ENCODE measurements at regions not wholly inside any gene's neighbourhood (a gene's known extent, or its start where the extent isn't known, plus 50 kb on each side); places are given as distances from the start of the nearest gene placed in this dataset.
"Not testable (repeated sequence)": the region's sequence is repeated elsewhere in the genome, so short reads cannot be mapped to it uniquely, and the experiment has no call there.

DNA sequence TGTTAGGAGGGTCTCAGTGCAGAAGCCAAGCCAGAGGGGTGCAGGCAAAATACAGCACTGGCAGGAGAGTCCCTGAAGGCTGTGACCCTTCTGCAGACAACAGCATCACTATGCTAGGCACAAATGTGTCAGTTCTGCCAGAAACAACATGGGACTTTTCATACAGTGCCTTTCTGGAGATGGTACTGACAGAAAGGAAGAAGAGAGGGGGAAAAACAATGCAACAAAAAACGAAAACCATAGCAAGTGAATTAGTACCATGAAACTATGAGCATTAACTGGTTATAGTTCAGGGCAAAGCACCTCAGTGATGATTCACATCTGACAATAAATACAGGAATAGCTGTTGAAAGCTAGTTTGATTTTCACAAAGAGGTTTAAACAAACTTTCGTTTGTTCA is 140.8 kb upstream of the NBPF11 start:
- no peak for DNase-seq (ENCODE audit: extremely low read depth in 1 of 11, low read depth in 9 of 11, low spot score in 4 of 11)

DNA sequence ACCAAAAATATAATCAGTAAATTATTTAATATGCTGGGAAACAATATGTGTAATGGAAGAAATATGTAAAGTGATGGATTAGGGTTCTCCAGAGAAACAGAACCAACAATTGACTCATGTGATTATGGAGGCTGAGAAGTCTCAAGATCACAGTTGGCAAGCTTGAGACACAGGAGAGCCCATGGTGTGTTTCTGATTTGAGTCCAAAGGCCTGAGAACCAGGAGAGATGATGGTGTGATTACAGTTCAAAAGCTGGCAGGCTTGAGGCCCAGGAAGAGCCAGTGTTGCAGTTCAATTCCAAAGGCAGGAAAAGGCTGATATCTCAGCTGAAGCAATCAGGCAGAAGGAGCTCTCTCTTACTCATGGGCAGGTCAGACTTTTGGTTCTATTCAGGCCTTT is 138.8 kb upstream of the NBPF11 start:
- DNase-seq (ENCODE audit: extremely low read depth in 1 of 11, low read depth in 9 of 11, low spot score in 4 of 11): no peak

DNA sequence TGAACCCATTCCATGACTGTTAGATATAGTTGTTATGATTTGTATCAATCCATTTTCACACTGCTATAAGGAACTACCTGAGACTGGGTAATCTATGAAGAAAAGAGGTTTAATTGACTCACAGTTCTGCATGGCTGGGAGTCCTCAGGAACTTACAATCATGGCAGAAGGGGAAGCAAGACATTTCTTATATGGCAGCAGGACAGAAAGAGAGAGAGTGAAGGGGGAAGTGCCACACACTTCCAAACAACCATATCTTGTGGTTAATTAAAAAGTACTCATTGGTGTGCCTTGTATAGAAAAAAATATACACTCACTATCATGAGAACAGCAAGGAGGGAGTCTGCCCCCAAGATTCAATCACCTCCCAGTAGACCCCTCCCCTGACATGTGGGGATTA is 137.6 kb upstream of the NBPF11 start:
- no peak for DNase-seq (ENCODE audit: extremely low read depth in 1 of 11, low read depth in 9 of 11, low spot score in 4 of 11)

DNA sequence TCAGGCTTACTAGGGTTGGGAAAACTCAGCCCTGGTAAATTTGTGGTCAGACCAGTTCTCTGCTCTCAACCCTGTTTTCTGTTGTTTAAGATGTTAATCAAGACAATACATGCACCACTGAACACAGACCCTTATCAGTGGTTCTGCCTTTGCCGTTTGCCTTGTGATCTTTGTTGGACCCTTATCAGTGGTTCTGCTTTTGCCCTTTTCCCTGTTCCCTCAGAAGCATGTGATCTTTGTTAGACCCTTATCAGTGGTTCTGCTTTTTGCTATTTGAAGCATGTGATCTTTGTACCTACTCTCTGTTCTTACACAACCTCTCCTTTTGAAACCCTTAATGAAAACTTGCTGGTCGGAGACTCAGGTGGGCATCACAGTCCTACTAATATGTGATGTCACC is 133.9 kb upstream of the NBPF11 start:
- DNase-seq (ENCODE audit: extremely low read depth in 1 of 11, low read depth in 9 of 11, low spot score in 4 of 11): not testable (repeated sequence)

DNA sequence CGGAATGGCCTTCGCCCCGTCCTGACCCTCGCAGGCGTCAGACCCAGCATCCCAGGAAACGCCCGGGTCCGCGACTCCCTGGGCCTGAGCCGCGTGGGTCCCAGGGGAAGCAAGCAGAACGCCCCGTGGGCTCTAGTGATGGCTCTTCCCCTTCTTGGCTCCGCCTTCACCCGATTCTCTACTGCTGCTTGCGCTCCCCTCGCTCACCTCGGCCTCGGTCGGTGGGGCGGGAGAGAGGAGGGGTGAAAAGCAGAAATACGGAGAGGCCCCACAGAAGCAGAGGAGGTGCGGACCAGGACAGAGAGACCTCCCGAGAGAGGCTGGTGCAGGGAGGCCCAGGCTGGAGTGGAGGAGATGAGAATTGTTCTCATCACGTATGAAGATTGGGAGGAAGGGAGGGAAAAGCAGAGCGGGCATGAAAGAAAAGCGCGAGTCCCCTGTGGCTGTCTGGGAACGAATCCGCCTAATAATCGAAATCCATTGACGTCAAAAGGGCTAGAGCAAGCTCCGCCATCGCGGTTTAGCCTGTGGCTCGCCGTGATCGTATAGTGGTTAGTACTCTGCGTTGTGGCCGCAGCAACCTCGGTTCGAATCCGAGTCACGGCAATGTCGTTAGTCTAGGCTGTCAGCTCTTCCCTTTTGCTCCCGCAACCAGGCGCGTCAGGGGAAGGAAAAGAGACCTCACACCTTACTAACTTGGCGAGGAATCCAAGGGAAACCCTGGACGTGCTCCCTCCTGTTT is 128.9 kb upstream of the NBPF11 start:
- DNase-seq (ENCODE audit: extremely low read depth in 1 of 11, low read depth in 9 of 11, low spot score in 4 of 11): not testable (repeated sequence)

DNA sequence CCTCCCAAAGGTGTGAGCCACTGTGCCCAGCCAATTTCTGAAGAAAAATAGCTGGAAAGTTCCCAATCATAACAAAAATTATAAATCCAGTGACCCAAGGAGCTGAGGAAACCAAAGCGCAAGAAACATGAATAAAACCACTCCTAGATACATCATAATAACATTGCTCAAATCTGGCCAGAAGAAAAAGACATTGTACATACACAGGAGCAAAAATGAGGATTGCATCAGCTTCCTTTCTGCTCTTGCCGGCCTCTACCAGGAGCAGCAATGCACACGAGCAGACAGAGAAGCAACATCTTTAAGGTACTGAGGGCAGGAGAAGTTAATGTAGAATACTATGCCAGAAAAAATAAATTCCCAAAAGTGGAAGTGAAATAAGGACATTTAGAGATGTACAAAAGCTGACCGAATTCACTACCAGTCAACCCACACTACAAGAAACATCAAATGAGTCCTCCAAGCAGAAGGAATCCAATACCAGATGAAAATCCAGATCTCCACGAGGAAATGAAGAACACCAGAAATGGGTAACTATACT is 127.0 kb upstream of the NBPF11 start:
- DNase-seq (ENCODE audit: extremely low read depth in 1 of 11, low read depth in 9 of 11, low spot score in 4 of 11): not testable (repeated sequence)

DNA sequence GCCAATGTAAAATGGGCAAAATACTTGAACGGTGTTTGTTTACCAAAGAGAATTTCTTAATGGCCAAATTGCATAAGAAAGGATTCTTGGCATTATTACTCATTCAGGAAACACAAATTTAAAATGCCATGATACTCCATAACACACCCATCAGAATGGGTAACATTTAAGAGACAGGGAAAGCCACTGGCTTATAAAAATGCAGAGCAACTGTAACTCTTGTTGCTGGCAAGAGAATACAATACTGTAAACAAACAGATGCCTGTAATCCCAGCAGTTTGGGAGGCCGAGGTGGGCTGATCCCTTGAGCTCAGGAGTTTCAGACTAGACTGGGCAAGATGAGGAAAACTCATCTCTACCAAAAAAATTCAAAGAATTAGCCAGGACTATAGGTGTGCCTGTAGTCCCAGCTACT is 125.8 kb upstream of the NBPF11 start:
- DNase-seq (ENCODE audit: extremely low read depth in 1 of 11, low read depth in 9 of 11, low spot score in 4 of 11): not testable (repeated sequence)

DNA sequence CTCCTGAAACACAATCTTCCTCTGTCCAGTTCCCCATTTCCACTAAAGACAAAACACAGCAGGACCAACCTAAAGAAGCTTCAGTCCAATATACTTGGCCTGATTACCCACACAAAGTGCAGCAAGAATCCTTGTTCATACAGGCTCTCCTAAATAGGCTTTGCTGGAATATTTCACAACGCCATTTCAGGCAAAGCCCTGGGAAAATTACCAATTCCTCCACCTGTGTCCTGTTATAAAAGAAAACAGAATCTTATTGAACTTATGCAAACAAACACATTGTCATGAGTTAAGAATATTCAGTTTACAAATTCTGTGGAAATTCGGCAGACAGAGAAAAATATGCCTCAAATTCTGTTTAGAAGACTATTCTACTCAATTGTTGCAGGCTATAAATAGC is 115.0 kb upstream of the NBPF11 start:
- not testable (repeated sequence) for DNase-seq (ENCODE audit: extremely low read depth in 1 of 11, low read depth in 9 of 11, low spot score in 4 of 11)

DNA sequence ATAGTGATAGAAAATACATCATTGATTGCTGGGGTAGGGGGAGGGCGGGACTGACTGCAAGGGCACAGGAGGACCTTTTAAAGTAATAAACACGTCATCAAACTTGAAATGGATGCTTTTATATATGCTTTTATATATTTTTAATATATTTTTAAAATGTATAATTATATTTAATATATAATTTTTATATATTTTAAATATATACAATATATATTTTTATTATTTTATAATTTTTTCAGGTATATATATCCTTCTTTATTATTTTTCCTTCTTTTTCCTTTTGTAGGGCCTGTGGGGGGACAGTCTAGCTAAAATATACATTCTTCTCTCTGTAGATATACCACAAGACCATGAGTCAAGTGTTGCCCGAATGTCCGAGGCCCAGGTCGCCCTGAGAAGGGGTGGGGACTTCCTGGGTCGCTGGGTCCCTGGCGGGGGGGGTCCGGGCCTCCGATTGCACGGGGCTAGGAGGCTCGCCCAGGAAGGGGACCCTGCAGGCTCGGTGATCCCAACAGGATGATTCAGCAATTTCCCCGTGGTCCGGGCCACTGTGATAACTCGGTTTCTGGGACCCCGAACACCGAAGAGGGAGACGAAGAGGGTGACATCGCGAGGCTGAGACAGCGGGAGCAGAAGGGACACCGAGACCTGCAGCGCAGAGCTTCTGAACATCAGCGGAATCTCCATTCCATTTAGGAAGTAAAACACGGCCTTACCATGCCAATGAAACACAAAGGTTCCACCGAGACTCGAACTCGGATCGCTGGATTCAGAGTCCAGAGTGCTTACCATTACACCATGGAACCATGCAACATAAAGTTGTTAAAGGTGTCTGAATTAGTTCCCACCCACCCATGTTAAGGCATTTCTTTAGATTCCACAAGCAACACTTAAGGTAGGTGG is 112.5 kb upstream of the NBPF11 start:
- DNase-seq (ENCODE audit: extremely low read depth in 1 of 11, low read depth in 9 of 11, low spot score in 4 of 11): no peak

DNA sequence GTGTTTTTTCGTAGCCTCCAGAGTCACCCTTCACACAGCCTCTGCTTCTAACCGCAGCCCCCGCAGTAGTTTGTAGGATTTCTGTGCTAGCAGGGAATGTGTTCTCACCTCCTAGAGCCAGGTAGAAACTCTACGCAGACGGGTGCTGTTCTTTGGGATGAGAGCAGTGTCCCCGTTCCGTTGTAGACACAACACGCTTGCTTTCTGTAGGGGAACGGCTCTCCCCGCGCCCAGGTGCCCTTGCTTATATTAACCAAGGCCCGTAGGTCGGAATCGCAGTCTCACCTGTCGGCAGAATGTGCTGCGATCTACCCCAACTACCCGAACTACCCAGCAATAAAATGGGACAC is 111.8 kb upstream of the NBPF11 start:
- DNase-seq (ENCODE audit: extremely low read depth in 1 of 11, low read depth in 9 of 11, low spot score in 4 of 11): peak in 1 of 11 donors; percentile 29

DNA sequence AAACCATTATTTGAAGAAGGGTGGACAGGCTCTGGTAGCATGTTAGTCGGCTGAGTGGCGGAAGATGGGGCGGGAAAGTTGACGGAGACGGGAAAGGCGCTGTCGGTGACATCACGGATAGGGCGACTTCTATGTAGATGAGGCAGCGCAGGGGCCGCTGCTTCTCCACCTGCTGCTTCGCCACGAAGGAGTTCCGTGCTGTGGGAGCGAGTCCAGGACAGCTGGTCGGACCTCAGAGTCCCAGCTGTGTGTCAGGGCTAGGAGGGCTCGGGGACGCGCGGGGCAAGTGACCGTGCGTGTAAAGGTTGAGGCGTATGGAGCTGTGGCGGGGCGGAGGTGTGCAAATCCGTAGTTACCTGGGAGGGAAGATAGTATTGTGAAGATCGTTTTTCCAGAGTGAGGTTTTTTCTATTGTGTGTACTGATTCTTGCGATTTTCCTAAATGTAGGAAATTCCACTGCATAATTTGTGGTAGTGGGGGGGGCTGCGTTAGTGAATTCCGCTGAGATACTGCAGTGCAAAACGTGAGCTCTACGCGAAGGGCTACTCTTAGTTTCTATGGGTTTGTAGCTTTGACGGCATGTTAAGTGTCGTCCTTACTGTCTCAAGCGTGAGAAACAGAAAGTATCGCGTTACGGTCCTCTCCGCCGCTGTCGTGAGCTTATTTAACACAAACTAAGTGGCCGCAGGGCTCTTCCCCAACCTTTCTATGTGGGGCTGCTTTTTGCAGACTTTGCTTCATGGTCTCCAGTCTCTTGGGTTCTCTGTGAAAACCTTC is 111.2 kb upstream of the NBPF11 start:
- peak; percentile 45 to 83 (median 62) for DNase-seq (ENCODE audit: extremely low read depth in 1 of 11, low read depth in 9 of 11, low spot score in 4 of 11)

DNA sequence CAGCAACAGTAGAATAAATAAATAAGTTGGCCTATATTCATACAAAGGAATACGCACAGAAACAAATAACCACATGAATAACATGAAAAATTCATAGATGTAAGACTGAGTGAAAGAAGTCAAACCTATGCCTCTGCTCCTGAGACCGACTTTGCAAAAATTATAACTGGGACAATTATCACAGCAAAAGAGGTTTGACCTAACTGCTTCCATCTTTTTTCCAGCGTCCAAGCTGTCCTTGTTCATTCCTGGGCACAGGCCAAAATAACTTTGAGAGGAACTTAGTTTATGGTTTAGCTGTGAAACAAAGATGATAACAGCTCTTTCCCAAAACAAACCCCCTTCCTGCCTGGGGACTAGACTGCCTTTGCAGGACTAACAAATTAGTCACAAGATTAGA is 109.6 kb upstream of the NBPF11 start:
- DNase-seq (ENCODE audit: extremely low read depth in 1 of 11, low read depth in 9 of 11, low spot score in 4 of 11): not testable (repeated sequence)

DNA sequence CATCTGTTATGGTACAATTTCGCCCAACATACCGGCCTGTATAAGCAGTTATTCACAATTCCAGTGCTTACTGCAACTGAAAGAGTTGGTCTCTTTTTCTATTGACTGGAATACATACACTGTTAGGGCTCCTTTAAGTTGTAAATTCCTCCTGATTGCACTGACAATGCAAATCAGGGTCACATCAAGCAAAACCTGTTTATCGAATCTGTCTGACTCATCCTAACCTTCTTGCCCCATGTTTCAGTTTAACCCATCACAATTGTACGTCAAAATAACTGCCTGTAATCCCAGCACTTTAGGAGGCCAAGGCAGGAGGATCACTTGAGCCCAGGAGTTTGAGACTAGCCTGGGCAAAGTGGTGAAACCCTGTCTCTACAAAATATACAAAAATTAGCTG is 105.8 kb upstream of the NBPF11 start:
- DNase-seq (ENCODE audit: extremely low read depth in 1 of 11, low read depth in 9 of 11, low spot score in 4 of 11): not testable (repeated sequence)

DNA sequence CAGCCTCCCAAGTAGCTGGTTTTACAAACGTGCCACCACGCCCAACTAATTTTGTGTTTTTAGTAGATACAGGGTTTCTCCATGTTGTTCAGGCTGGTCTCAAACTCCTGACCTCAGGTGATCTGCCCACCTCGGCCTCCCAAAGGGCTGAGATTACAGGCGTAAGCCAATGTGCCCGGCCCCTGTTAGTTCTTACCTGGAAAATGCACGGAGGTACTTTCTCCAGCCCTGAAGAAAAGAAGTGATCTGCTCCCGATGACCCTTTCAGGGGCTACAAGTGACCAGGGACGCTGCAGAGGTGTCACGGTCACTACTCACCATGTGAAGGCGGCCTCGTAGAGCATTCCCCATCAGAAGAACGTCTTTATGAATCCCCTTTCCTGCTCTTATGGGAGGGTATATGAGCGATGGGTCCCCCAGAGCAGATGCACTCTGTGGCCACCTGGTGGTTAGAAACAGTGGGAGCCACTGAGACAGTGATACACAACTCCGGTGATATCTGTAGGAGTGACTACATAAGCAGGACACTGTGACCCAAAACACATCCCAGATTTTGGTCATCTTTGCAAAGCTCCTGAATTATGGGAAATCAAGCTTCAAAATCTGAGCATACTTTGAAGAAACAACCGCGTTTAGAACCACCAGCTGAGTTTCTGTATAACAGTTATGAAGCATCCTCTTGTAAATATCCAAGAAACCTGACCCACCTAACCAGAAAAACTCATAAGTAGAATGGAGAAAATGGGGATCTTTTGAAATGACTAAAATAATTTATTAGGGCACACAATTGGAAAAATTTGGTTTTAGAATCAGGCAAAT is 102.7 kb upstream of the NBPF11 start:
- not testable (repeated sequence) for DNase-seq (ENCODE audit: extremely low read depth in 1 of 11, low read depth in 9 of 11, low spot score in 4 of 11)

DNA sequence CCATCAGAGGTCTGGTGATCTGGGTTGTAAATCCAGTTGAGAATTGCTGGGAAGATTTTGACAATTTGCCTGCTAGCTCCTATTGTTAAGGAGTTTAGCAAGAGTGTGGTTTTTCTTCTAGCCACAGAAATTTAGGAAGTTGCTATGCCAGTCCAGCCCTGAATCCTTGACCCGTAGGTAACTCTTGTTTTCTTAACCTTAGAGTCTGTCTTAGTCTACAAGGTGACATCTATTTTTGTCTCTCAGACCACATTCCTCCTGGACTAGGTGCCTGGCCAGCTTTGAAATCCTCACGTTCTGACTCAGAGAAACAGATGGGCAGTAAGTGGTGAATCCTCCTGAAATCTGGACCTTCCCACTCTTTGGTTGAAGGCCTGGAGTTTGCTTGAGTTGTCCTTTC is 101.7 kb upstream of the NBPF11 start:
- DNase-seq (ENCODE audit: extremely low read depth in 1 of 11, low read depth in 9 of 11, low spot score in 4 of 11): not testable (repeated sequence)

DNA sequence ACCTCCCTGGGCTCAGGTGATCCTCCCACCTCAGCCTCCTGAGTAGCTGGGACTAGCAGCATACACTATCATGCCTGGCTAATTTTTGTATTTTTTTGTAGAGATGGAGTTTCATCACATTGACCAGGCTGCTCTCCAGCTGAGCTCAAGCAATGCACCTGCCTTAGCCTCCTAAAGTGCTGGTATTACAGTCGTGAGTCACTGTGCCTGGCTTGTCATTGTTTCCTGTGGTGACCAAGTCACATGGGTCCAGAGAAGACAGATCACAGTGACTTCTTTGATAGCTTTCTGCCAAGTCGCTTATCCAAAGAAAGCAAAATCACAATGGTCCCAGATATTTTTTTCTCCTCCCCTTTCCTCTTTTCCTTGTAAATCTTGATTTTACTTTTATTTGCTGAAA is 96.7 kb upstream of the NBPF11 start:
- not testable (repeated sequence) for DNase-seq (ENCODE audit: extremely low read depth in 1 of 11, low read depth in 9 of 11, low spot score in 4 of 11)

DNA sequence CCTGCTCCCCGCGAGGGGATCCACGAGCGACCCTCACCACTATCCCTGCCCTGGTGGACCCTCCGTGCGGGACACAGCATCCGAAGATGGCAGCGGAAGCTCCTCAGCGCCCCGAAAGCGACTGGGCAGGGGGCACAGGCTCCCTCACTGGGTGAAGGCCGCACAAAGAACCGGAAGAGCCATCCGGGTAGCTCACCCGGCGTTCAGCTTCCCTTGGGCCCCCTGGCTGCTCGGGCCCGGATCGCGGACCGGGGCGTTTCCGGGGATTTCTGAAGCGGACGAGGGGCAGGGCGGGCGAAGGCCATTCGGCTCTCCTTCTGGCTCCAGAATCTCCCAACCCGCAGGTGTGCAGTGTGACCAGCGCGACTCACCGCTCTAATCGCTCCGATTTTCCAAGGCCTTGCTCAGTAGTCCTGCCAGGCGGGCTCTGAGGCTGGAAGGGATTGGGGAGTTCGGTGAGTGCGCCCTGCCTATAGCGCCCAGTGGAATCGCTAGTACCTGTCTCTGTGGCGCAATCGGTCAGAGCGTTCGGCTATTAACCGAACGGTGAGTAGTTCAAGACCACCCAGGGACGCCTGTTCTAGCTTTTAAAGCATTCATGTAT is 94.3 kb upstream of the NBPF11 start:
- not testable (repeated sequence) for DNase-seq (ENCODE audit: extremely low read depth in 1 of 11, low read depth in 9 of 11, low spot score in 4 of 11)

DNA sequence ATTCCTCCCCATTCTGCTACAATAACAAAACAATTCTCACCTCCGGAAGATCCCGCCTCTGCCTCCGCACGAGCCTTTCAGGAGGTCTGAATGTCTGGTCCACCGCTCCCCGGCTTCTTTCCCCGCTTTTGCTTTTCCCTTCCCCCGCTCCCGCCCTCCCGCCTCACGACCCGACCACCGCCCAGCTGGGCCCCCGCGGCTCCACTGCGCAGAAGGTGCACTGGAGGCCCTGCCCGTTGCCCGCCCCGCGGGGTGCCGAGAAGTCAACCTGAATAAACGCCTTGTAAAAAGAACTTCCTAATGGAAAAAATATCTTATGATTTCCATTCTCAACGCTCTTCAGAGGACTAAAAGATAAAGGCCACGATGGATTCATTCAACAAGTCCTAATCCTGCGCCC is 93.8 kb upstream of the NBPF11 start:
- DNase-seq (ENCODE audit: extremely low read depth in 1 of 11, low read depth in 9 of 11, low spot score in 4 of 11): not testable (repeated sequence)

All from renal cortex interstitium (tissue), 11 donors.